ENCODE measurements at regions not wholly inside any gene's neighbourhood (a gene's known extent, or its start where the extent isn't known, plus 50 kb on each side); places are given as distances from the start of the nearest gene placed in this dataset.

DNA sequence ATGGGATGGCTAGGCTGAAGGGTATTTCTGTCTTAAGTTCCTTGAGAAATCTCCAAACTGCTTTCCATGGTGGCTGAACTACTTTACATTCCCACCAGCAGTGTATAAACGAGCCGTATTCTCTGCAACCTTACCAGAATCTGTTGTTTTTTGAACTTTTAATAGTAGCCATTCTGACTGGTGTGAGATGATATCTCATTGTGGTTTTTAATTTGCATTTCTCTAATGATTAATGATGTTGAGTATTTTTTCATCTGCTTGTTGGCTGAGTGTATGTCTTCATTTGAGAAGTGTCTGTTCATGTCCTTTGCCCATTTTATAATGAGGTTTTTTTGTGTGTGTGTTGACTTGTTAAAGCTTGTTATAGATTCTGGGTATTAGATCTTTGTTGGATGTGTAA, 226.8 kb upstream of the IGFBP3 start:
- Histone ChIP-seq H3K36me3 (ENCODE audit: control insufficient read depth in 4 of 4, insufficient read depth in 3 of 4, low read depth in 1 of 4, low read length in 3 of 4) (no peaks in the 10 kb centered on the region), H3K9me3 (ENCODE audit: control insufficient read depth in 4 of 4, low read length in 3 of 4) (no peaks in the 10 kb centered on the region), H3K4me1 (ENCODE audit: control insufficient read depth in 4 of 4, insufficient read depth in 4 of 4, low read length in 3 of 4) (peaks cover 1 to 18% (median 6%) of the 10 kb centered on the region in 4 donors), H3K27ac (ENCODE audit: low read depth in 1 of 2, low read length in 2 of 2) (no peak overlapping the region), H3K27me3 (ENCODE audit: control insufficient read depth in 4 of 4, insufficient read depth in 4 of 4, low read length in 3 of 4) (no peaks in the 10 kb centered on the region), H3K9ac (ENCODE audit: low read depth in 1 of 2, low read length in 2 of 2) (no peak overlapping the region), H3K4me3 (ENCODE audit: low read depth in 1 of 3, low read length in 3 of 3) (no peak overlapping the region)
- no peak for DNase-seq (ENCODE audit: low spot score)
- no peak for TF ChIP-seq EGR1 (IDR thresholded peaks at IDR 0.05; ENCODE audit: low read depth in 2 of 2)
- no peak for TF ChIP-seq HNF4A (conservative IDR thresholded peaks at IDR 0.05)
- TF ChIP-seq, protein P1, sequence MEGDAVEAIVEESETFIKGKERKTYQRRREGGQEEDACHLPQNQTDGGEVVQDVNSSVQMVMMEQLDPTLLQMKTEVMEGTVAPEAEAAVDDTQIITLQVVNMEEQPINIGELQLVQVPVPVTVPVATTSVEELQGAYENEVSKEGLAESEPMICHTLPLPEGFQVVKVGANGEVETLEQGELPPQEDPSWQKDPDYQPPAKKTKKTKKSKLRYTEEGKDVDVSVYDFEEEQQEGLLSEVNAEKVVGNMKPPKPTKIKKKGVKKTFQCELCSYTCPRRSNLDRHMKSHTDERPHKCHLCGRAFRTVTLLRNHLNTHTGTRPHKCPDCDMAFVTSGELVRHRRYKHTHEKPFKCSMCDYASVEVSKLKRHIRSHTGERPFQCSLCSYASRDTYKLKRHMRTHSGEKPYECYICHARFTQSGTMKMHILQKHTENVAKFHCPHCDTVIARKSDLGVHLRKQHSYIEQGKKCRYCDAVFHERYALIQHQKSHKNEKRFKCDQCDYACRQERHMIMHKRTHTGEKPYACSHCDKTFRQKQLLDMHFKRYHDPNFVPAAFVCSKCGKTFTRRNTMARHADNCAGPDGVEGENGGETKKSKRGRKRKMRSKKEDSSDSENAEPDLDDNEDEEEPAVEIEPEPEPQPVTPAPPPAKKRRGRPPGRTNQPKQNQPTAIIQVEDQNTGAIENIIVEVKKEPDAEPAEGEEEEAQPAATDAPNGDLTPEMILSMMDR (IDR thresholded peaks at IDR 0.05; ENCODE audit: low read depth, low read length, missing input control): no peak
- TF ChIP-seq, protein P2, sequence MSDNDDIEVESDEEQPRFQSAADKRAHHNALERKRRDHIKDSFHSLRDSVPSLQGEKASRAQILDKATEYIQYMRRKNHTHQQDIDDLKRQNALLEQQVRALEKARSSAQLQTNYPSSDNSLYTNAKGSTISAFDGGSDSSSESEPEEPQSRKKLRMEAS (IDR thresholded peaks at IDR 0.05): no peak
- no peak for TF ChIP-seq NR2F2 (IDR thresholded peaks at IDR 0.05)
- no peak for TF ChIP-seq RXRA (IDR thresholded peaks at IDR 0.05)
- TF ChIP-seq, protein P3, sequence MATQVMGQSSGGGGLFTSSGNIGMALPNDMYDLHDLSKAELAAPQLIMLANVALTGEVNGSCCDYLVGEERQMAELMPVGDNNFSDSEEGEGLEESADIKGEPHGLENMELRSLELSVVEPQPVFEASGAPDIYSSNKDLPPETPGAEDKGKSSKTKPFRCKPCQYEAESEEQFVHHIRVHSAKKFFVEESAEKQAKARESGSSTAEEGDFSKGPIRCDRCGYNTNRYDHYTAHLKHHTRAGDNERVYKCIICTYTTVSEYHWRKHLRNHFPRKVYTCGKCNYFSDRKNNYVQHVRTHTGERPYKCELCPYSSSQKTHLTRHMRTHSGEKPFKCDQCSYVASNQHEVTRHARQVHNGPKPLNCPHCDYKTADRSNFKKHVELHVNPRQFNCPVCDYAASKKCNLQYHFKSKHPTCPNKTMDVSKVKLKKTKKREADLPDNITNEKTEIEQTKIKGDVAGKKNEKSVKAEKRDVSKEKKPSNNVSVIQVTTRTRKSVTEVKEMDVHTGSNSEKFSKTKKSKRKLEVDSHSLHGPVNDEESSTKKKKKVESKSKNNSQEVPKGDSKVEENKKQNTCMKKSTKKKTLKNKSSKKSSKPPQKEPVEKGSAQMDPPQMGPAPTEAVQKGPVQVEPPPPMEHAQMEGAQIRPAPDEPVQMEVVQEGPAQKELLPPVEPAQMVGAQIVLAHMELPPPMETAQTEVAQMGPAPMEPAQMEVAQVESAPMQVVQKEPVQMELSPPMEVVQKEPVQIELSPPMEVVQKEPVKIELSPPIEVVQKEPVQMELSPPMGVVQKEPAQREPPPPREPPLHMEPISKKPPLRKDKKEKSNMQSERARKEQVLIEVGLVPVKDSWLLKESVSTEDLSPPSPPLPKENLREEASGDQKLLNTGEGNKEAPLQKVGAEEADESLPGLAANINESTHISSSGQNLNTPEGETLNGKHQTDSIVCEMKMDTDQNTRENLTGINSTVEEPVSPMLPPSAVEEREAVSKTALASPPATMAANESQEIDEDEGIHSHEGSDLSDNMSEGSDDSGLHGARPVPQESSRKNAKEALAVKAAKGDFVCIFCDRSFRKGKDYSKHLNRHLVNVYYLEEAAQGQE (IDR thresholded peaks at IDR 0.05): no peak
- 97% methylated on average over 2 of the region's 2 CpGs for WGBS

DNA sequence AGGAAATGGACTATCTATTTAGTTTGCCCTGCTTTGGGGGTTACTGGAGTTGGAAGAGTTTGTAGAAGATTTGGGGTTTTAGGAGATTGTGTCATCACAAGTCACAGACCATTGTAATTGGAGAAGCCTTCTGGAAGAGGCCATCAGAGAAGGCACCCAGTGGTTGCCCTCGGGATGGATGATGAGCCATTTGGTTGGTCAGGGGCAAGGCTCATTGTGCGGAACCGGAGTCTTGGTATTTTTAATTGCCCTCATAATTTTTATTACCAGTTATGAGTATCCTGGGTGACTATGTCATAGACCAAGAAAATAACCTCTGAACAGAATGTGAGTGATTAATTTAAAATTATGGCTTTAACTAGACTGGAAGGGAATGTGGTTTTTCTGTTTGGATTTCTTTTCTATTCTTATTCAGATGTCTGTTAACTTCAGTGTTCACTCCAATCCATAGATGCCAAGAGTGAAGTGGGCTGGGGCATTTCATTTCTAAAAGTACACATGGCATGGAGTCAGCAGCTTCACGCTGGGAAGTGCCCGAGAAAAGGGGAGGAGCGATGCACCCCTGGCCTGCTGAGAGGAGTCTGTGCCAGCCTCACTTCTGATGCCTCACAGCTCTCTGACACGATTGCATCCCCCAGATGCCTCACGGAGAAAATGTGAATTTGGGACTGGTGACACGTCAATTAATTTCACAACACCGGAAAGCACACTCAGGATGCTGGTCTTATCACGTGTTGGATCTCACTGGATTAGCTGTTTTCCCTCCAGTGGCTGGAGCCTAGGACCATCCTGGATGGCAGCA, 225.6 kb upstream of the IGFBP3 start:
- no peak overlapping the region for H3K9ac ChIP-seq (ENCODE audit: low read depth in 1 of 2, low read length in 2 of 2)
- no peaks in the 10 kb centered on the region for H3K36me3 ChIP-seq (ENCODE audit: control insufficient read depth in 4 of 4, insufficient read depth in 3 of 4, low read depth in 1 of 4, low read length in 3 of 4)
- no peak for TF ChIP-seq GABPA (IDR thresholded peaks at IDR 0.05 in 1 of 2, conservative IDR thresholded peaks at IDR 0.05 in 1 of 2)
- no peak for TF ChIP-seq HNF4G (IDR thresholded peaks at IDR 0.05)
- TF ChIP-seq, protein P1 (IDR thresholded peaks at IDR 0.05; ENCODE audit: low read depth, low read length, missing input control): no peak
- peaks cover 1 to 8% (median 4%) of the 10 kb centered on the region in 4 donors for H3K4me1 ChIP-seq (ENCODE audit: control insufficient read depth in 4 of 4, insufficient read depth in 4 of 4, low read length in 3 of 4)
- 87% methylated on average over 11 of the region's 11 CpGs for WGBS
- no peaks in the 10 kb centered on the region for H3K9me3 ChIP-seq (ENCODE audit: control insufficient read depth in 4 of 4, low read length in 3 of 4)
- H3K27ac ChIP-seq (ENCODE audit: low read depth in 1 of 2, low read length in 2 of 2): no peak overlapping the region
- H3K4me3 ChIP-seq (ENCODE audit: low read depth in 1 of 3, low read length in 3 of 3): no peak overlapping the region
- DNase-seq (ENCODE audit: low spot score): no peak
- no peaks in the 10 kb centered on the region for H3K27me3 ChIP-seq (ENCODE audit: control insufficient read depth in 4 of 4, insufficient read depth in 4 of 4, low read length in 3 of 4)

Measured in liver (tissue), 8 donors.